HG03103 (cell line): ENCODE measurements at regions not wholly inside any gene's neighbourhood (a gene's known extent, or its start where the extent isn't known, plus 50 kb on each side); places are given as distances from the start of the nearest gene placed in this dataset.
A peak's percentile ranks its signal among the peaks of the same experiment; 100 is the strongest.

Experiments
- ATAC-seq: cut with Tn5 transposase; IDR thresholded peaks from one replicate; pipeline ENCODE4 v1.9.1; 2021; ENCODE audit warnings: low read depth; ENCODE audit not compliant: unreplicated experiment

- ATAC-seq: no peak
These were observed 1386.4 kb upstream of the SLC39A10 start for GRCh38 chr2:194270648-194271047.

GRCh38 chr2:194264586-194264985 lies 1392.4 kb upstream of the SLC39A10 start:
- ATAC-seq: no peak

GRCh38 chr2:194260185-194260584 lies 1396.8 kb upstream of the SLC39A10 start:
- ATAC-seq: no peak

- no peak for ATAC-seq
These were observed 1399.9 kb upstream of the SLC39A10 start for GRCh38 chr2:194257095-194257494.

- ATAC-seq: no peak
These were observed 1403.3 kb upstream of the SLC39A10 start for GRCh38 chr2:194253528-194254259.

GRCh38 chr2:194252127-194252526 lies 1404.9 kb upstream of the SLC39A10 start:
- no peak for ATAC-seq

GRCh38 chr2:194232600-194232999 lies 1424.4 kb upstream of the SLC39A10 start:
- no peak for ATAC-seq

- ATAC-seq: no peak
These were observed 1433.8 kb upstream of the SLC39A10 start for GRCh38 chr2:194223218-194223617.

- ATAC-seq: no peak
These were observed 1442.8 kb upstream of the SLC39A10 start for GRCh38 chr2:194214192-194214591.

GRCh38 chr2:194205568-194206227 lies 1451.3 kb upstream of the SLC39A10 start:
- ATAC-seq: no peak

GRCh38 chr2:194203898-194204297 lies 1453.1 kb upstream of the SLC39A10 start:
- no peak for ATAC-seq

GRCh38 chr2:194182888-194183287 lies 1474.1 kb upstream of the SLC39A10 start:
- ATAC-seq: no peak

- no peak for ATAC-seq
These were observed 1480.9 kb upstream of the SLC39A10 start for GRCh38 chr2:194176134-194176533.

GRCh38 chr2:194166818-194167217 lies 1490.2 kb upstream of the SLC39A10 start:
- ATAC-seq: peak; percentile 93

- ATAC-seq: no peak
These were observed 1501.6 kb upstream of the SLC39A10 start for GRCh38 chr2:194155431-194155830.

- no peak for ATAC-seq
These were observed 1505.8 kb upstream of the SLC39A10 start for GRCh38 chr2:194151231-194151630.

- no peak for ATAC-seq
These were observed 1521.6 kb upstream of the SLC39A10 start for GRCh38 chr2:194135463-194135862.

GRCh38 chr2:194128810-194129209 lies 1528.2 kb upstream of the SLC39A10 start:
- no peak for ATAC-seq

GRCh38 chr2:194126418-194126817 lies 1530.6 kb upstream of the SLC39A10 start:
- ATAC-seq: no peak

GRCh38 chr2:194116861-194117260 lies 1540.2 kb upstream of the SLC39A10 start:
- no peak for ATAC-seq

- ATAC-seq: peak; percentile 36
These were observed 1551.7 kb upstream of the SLC39A10 start for GRCh38 chr2:194105358-194105757.

GRCh38 chr2:194104687-194105086 lies 1552.3 kb upstream of the SLC39A10 start:
- ATAC-seq: peak; percentile 99
